Activated CD4-positive, alpha-beta T cell treated with anti-CD3 and anti-CD28 coated beads, Interleukin-2, amount 50 U/mL, for 16 hours (primary cell): ENCODE measurements at regions not wholly inside any gene's neighbourhood (a gene's known extent, or its start where the extent isn't known, plus 50 kb on each side); places are given as distances from the start of the nearest gene placed in this dataset.
"Not testable (repeated sequence)": the region's sequence is repeated elsewhere in the genome, so short reads cannot be mapped to it uniquely, and the experiment has no call there.

Source experiments
- DNase-seq: peaks from one replicate; pipeline ENCODE4 v3.0.0-alpha.2; 2020

DNA sequence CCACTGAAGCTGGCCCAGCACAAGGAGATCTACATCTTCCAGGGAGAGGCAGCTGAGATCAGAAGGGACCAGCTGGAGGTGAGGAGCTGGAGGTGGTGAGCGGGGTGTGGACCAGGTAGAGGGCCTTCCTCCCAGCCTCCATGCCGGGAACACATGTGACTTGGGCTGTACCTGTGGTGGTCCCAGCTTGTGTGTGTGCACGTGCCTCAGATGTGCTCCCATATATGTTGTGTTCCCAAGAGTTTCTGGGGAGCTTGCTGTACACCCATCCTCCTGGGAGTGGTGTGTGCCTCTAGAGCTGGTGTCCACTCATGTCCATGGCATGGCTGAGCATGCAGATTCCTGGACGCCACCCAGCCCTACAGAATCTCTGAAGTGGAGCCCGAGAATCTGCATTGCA, 183.7 kb upstream of the AKAP13 start:
- not testable (repeated sequence) for DNase-seq

DNA sequence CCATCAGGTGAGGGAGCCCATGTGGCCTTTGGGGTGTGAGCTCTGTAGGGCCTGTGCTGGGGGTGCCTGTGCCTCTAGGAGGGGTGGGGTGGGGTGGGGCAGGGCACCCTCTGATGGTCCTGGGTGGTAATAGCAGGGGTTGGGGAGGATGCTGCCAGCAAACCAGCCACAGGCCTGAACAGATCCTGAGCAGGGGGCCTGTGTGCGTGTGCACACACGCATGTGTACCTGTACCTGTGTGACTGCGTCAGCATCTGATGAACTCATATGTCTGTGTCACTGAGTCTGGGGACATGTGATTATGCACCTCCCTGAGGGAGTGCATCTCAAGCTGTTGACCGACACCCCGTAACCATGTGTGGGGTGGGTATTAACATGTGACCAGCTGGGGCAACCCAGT, 182.8 kb upstream of the AKAP13 start:
- DNase-seq, result not testable (repeated sequence)

DNA sequence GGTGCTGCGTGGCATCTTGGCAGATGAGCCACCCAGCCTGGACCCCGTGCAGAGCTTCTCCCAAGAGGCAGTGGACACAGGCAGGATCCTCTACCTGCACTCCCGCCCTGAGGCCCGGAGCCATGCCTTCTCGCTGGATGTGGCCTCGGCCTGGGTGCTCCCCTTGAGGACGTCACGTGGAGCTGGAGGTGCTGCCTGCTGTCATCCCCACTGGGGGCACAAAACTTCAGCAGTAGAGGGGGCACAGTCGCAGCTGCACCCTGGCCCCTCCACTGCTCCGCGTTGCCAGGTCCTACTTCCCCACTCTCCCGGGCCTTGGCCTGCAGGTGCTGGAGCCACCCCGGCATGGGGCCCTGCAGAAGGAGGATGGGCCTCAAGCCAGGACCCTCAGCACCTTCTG, 182.0 kb upstream of the AKAP13 start:
- DNase-seq, result not testable (repeated sequence)

DNA sequence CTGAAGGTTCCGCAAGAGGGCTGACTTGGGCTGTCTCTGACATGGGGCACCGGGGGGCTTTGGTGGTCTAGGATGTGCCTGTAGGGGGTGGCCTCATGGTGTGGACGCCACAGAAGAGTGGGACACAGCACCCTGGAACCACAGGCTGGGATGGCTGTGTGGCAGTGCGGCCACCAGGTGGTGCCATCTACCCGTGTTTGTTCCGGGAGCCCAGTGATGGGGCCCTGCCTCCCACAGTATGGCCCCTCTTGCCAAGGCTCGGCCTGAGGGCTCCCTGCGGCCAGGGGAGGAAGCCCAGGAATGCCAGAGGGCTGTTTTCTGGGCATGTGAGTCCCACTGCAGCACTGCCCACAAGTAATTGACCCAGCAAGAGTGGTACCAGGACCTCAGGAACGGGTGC, 180.2 kb upstream of the AKAP13 start:
- not testable (repeated sequence) for DNase-seq

DNA sequence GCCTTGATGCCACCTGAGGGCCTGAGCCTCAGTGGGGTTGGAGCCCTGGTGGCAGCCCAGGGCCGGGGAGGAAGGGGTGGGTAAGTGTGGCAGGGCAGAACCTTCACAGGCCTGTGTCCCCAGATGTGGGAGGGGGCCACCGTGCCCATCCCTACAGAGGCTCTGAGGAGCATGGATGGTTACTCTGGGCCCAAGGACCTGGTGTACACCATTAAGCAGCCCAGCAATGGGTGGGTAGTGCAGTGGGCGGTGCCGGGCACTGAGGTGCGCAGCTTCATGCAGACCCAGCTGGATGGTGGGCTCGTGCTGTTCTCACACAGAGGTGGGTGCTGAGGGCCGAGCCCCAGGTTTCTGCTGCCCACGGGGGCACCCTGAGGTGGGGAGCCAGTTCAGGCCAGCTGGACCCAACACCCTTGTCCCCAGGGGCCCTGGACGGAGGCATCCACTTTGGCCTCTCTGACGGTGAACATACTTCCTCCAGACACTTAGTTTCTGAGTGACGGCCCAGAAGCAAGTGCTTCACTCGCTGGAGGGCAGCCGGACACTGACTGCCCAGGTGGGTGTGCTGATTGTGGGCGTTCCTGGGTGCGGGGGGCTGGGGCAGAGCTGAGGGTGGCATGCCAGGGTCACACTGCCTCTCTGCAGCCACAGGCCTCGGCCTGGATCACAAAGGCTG, 179.1 kb upstream of the AKAP13 start:
- not testable (repeated sequence) for DNase-seq

DNA sequence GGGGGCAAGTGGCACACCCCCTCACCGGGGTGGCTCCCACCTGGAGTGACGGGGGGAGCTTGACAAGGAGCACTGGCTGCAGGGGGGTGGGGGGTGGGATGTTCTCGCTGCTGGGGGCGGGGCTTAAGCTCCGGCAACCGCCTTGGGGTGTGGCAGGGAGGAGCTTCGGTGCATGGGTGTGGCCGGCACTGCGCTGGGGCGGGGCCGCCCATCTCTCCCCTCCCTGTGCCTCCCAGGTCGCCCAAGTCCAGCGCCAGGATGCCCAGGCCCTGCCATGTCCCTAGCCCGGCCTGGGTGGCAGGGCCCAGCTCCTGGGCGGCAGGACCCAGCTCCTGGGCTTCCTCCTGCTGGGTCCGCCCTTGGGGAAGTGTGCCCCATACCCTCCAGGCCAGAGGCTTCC, 175.9 kb upstream of the AKAP13 start:
- not testable (repeated sequence) for DNase-seq

DNA sequence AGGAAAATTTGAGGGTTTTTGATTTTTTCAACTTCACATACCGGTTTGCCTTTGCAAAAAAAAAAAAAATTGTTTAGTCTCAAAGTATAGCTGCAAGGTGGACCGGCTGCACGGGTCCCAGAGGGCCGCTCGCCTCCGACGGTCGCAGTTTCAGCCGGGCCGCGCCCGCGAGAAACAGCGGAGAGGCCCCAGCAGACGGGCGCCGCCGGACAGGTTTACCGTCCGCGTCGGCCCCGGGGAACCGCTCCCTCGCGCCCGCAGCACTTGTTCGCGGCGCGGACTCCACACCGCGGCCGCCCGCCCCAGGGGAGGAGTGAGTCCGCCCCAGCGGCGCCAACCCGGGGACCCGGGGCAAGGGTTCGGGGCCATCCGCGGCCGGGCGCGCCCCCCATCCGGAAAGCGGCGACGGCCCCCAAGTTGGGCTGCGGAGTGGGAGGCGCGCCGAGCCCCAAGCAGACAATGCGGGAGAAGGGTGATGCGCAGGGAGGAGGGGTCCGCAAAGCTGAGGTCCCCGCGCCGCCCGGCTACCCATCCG, 146.5 kb upstream of the AKAP13 start:
- DNase-seq, result not testable (repeated sequence)

DNA sequence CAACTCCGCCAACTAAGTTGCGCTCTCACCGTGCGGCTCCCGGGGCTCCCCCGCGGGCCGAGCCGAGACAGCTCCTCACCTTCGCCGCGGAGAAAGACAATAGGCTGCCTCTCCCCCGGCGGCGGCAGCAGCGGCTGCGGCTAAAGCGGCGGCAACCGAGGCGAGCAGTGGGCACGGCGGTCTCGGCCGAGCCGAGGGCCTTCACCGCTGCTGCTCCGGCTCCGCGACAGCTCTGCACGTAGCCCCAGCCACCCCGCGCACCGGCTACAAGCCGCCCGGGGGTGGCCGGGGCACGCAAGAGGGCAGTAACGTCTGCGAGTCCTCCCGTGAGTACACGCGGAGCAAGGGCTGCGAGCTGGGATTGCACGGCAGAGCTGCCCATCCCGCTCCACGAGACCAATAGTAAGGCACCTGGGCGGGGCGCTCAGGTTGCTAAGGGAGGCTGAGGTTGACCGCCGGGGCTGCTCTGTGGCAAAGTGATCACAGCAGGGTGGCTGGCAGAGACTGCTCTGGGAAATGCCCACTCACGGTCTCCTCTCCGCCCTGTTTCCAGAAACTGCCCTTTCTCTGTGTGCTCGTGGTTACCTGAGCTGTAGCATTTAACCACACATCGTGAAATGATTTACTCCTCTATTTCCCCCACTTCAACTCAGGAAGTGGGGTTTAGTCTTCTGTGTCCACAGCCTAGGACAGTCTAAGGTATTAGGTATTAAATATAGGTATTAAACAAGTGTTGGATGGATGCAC, 145.8 kb upstream of the AKAP13 start:
- DNase-seq, result peak; percentile 25

DNA sequence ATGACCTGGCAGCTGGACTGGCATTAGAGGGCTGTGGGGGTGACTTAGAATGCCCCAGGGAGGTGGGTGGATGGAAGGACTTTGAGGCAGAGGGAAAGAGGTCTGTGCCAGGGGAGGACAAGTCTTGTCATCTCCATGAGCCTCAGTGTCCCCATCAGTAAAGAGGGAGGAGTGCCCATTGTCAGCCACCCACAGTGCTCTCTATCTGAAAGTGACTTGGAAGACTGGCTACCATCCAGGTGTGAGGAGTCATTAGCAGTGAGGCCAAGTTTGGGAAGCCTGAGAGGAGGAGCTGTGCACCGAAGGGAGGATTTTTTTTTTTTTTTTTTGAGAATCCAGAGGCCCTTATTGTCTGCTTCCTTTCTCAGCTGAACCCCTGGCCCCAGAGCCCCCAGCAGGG, 136.3 kb upstream of the AKAP13 start:
- not testable (repeated sequence) for DNase-seq

DNA sequence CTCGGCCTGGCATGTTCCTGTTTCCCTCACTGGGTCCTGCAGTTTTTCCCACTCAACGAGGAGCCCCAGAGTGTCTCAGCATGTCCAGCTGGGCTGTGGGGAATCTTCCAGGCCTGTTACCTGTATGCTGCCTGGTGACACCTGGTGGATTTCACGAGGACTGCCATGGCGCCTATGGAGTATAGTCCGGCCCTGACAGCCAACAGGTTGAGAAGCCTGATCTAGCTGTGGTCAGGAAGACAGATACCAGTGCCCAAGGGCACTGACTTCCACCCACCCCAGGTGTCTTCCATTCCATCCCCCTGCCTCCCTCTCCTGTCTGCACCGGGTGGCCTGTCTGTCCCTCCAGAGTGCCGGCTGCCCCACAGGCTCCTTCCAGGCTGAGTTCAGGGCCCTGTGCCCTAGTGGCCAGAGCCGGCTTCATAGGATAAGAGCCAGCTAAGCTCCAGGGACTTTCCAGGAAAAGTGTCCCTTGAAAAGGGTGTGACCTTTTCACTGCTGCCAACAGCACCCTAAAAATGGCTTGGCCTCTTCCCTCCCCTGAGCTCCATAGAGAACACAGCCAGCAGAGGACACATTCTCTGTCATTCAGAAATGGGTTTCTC, 129.4 kb upstream of the AKAP13 start:
- DNase-seq, result not testable (repeated sequence)

DNA sequence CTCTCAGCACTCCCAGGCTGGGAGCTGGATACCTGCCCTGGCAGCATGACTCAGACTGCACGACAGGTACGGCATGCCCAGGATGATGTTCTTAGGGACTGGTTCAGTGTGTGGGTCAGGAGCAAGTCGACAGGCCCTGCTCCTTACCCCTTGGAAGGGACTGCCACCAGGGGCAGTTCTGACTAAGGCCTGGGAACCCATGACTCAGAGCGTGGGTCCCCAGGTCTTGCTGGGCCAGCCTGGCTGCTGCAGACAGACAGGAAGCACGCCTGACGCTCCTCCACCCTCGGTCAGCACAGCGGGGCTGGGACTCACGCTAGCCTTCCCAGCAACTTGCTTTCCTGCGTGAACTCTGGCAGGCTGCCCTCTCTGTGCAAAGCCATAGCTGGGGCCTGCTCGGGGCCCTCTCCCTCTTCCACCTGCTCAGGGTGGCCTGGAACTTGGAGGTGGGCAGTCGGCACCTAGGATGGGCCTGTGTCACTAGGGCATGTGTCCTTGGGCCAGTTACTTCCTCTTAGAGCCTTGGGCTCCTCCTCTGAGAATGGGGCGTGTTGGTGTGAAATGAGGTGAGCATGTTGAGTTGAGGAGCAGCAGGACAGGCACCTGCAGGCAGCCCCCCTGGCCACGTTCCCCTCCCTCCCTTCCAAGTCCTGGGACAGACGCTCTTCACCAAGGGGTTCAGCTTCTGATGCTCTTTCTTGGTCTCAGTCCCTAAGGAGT, 127.0 kb upstream of the AKAP13 start:
- DNase-seq, result not testable (repeated sequence)

DNA sequence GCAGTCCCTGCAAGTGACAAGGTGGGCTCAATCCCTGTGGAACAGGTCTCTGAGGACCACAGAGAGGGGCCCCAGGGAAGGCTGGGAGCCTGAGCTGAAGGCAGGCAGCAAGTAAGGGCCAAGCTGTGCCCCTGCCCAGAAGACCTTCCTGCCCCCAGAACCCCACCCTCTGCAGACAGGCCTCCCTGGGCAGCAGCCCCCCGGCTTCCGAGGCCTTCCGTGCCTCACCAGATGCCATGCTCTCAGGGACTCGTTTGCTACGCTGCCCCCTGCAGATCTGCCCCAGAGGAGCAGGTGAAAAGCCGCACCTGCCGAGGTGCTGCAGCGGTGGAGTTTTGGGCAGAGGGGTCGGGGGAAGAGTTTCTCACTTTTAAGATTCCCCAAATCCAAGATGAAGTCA, 125.4 kb upstream of the AKAP13 start:
- DNase-seq, result not testable (repeated sequence)

DNA sequence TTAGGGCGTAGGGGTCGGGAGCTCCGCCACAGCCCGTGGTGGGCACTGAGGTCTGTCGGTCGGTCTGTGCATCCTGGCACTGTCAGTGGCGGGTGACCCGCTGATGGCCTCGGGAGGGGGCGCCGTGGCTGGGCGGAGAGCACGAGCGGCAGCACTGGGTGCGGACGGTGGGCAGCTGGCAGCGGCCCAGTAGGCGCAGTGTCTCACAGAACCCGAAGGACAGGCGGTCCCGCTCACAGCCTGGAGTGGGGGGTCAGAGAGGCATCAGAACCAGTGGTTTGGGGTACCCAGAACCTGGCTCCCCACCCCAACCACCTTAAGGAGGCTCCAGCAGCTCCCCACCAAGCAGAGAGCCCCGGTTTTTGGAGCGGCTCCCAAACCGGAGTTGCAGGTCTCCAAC, 124.9 kb upstream of the AKAP13 start:
- not testable (repeated sequence) for DNase-seq

DNA sequence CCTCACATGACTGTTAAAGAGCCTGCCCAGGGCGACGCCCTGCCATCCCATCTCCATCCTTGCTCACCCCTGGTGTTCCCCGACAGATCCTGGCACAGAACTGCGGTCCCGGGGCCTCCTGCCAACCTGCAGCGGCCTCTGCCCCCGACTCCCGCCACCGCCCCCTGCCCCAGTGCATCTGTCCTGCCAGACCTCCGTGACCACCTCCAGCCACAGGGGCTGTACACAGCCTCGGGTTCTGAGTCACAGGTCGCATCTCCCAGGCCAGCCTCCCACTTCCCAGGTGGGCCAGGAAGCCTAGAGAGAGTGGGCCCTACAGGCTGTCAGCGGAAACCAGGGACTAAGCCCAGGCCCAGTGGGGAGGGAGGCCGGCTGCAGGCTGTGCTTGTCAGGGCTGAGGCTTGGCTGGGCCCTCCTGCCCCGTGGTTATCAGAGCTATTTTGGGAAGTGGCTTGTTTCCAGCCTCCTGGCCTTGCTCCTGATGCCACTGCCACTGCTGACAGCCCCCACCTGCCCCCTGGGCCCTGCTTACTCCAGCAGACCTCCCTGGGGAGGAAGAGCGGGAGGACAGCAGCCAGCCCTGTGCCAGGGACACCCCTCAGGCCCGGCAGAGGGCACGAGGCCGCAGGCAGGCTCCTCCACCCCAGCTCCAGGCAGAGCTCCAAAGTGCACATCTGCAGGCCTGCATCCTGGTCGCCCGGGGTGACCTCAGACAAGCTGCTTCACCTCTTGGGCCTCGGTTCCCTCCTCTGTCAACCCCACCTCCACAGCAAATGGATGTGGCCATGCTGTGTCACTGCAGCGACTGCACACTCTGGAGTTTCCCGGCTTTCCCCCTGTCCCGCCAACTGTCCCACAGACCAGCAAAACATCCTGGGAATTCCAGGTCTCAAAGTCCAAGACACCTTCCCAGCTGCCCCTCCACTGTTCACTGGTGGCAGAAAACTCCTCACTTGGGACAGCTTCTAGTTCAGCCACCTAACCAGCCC, 124.1 kb upstream of the AKAP13 start:
- DNase-seq, result not testable (repeated sequence)

DNA sequence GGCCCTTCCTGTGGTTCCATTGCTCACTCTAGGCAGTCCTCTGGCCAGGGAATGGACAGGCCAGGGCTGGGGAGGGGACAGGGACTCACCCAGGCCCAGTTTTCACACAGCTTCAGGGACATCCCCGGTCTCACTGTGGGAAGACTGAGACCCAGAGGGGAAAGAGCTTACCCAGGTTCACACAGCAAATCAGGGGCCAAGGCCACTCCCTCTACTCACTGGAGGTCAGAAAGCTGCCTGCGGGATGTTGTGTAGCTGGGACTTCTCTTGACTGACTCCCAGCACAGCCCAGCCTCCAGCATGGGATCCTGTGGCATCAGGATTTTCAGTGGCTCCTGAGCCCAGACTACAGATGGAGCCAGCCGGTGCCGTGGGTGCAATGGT, 122.3 kb upstream of the AKAP13 start:
- DNase-seq, result not testable (repeated sequence)

DNA sequence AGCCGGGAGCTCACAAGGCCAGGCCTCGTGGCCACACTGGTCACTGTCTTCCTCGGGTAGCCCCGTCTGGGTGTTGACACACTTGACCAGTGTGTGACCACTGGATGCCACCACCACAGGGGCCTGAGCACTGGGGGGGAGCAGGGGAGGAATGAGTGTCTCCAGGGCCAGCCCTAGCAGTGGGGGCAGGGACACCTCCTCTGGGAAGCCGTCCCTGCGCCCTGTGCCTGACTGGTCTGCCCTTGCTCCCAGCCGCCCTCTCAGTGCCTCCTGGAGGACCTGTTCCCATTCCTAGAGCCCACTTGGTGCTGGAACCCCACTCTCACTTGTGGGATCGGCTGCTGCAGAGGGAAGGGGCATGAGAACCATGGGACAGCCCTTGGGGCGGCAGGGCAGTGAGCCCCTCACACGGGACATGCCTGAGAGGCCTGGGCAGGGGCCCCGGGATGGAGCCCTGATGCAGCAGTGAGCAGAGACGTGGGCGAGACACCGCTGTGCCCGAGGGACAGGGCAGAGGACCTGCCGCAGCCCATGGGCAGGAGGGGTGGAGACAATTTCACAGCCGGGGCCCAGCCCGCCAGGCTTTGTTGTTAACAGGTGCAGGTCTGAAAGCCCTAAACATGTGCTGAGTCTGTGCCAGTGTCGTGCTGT, 121.7 kb upstream of the AKAP13 start:
- DNase-seq, result not testable (repeated sequence)

DNA sequence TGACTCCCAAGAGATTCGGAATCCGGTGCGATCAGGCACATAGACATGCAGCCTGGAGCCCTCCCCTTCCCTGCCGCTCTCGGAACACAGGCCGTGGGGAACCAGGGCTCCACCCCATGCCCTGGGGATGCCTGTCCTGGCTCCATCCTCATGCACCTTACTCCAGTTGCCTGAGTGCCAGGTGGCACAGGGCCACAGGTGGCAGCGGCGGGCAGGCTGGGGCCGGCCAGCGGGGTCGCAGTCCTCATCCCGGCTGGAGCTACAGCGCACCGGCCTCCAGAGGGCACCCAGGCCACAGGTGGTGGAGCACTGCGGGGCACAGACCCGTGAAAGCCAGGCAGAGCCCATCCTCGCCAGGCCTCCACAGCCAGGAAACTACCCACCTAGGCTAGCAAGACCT, 119.9 kb upstream of the AKAP13 start:
- not testable (repeated sequence) for DNase-seq

DNA sequence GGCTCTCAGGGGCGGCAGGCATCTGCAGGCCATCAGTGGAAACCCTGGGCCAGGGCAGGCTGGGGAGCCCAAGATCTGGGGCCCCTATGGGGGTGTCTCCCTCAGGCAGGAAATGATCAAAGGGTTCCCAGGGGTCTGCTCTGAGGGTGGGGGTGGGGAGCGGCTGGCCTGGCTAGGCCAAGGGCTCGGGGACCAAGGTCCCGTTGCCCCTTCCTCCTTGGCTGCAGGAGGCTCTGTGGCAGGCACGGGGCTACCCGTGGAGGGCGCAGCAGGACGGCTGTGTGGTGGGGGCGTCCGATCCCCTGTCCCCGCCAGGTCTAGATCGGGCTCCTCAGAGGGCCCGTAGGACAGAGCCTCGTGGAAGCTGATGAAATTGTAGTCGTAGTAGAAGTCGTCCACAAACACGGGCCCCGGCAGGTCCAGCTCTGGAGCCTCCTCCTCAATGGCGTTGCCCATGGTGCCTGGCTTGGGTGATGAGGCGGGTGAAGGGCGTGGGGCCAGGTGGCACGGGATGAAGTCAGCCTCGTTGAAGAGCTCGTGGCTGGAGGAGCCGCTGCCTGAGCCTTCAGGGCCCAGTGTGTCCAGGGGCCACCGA, 117.8 kb upstream of the AKAP13 start:
- not testable (repeated sequence) for DNase-seq

DNA sequence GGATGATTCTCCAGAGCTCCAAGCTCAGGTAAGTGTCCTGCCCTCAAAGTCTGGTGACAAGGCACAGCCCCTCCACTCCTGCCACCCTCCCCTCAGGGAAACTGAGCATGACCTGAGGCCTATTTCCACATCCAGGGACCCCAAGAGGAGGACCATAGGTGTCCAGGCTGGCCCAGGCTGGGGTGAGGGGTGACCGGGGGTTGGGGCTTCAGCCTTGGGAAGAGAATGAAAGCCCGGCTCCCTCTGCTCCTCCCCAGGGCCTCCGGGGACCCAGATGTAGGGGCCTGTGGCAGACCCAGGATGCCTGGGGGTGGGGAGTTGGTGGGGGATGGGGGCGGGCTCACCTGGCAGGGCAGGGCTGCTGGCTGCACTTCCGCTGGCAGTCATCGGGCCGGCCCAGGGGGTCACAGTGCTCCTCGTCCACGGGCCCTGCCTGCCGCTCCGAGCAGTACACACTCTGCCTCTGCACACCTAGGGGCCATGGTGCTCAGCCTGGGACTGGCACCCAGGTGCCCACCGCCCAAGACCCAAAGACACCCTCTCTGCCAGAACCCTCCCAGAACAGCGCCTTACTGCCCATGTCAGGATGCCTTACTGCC, 116.5 kb upstream of the AKAP13 start:
- DNase-seq, result not testable (repeated sequence)

DNA sequence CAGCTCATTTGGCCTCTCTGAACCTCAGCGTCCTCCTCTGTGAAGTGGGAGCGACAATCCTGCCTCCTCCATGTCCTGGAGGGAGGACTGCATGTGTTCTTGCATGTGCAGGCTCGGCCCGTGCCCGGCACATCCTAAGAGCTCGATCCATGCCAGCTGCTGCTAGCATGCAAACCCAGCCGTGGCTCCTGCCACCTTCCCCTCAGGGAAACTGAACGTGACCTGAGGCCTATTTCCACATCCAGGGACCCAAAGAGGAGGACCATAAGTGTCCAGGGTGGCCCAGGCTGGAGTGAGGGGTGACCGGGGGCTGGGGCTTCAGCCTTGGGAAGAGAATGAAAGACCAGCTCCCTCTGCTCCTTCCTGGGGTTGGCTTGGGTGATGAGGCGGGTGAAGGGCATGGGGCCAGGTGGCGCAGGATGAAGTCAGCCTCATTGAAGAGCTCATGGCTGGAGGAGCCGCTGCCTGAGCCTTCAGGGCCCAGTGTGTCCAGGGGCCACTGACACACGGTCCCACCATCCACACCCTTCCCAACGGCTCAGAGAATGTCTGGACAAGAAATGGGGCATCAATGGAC, 115.7 kb upstream of the AKAP13 start:
- DNase-seq, result not testable (repeated sequence)
